ENCODE measurements at regions not wholly inside any gene's neighbourhood (a gene's known extent, or its start where the extent isn't known, plus 50 kb on each side); places are given as distances from the start of the nearest gene placed in this dataset.

DNA sequence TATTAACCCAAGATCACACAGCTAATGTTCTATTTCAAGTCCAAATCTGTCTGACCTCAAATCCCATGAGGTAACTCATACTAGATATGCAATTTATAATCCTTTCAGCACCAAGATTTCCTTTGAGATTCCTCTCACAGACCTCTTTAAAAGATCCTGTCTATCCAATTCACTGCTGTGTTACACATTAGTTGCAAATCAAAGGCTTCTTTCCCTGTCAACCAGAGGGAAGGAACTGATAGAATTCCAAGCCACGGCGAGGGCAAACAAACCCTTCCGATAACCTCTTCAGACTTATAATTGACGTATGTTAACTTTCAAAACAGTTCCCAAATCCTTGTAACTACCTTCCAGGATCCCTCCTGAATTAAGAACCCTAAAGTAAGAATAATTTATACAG is 168.9 kb downstream of the DRD1 start:
- TF ChIP-seq POLR2A (IDR thresholded peaks at IDR 0.05), result no peak
- TF ChIP-seq, protein P1, sequence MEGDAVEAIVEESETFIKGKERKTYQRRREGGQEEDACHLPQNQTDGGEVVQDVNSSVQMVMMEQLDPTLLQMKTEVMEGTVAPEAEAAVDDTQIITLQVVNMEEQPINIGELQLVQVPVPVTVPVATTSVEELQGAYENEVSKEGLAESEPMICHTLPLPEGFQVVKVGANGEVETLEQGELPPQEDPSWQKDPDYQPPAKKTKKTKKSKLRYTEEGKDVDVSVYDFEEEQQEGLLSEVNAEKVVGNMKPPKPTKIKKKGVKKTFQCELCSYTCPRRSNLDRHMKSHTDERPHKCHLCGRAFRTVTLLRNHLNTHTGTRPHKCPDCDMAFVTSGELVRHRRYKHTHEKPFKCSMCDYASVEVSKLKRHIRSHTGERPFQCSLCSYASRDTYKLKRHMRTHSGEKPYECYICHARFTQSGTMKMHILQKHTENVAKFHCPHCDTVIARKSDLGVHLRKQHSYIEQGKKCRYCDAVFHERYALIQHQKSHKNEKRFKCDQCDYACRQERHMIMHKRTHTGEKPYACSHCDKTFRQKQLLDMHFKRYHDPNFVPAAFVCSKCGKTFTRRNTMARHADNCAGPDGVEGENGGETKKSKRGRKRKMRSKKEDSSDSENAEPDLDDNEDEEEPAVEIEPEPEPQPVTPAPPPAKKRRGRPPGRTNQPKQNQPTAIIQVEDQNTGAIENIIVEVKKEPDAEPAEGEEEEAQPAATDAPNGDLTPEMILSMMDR (IDR thresholded peaks at IDR 0.05), result no peak
- no peak for TF ChIP-seq EP300 (IDR thresholded peaks at IDR 0.05)

Measured in ovary (tissue), 3 donors.